NCI-H2171 treated with DMSO at 0.1 percent for 48 hours (cell line): ENCODE measurements at regions not wholly inside any gene's neighbourhood (a gene's known extent, or its start where the extent isn't known, plus 50 kb on each side); places are given as distances from the start of the nearest gene placed in this dataset.
A peak's percentile ranks its signal among the peaks of the same experiment; 100 is the strongest.

ENCODE experiments used
- DNase-seq: peaks from one replicate; lab custom pipeline; 2025; lab: John Stamatoyannopoulos, UW

- peak; percentile 80 for DNase-seq
Observed at GRCh38 chr16:11401161-11402050, 56.1 kb downstream of the RMI2 start.

- no peak for DNase-seq
Observed at GRCh38 chr16:11402051-11402744, 56.9 kb downstream of the RMI2 start.

- no peak for DNase-seq
Observed at GRCh38 chr16:11402745-11403533, 57.7 kb downstream of the RMI2 start.

GRCh38 chr16:11403534-11403795, 58.2 kb downstream of the RMI2 start:
- no peak for DNase-seq

GRCh38 chr16:11403920-11404319, 58.7 kb downstream of the RMI2 start:
- no peak for DNase-seq

GRCh38 chr16:11404603-11405002, 59.3 kb downstream of the RMI2 start:
- peak; percentile 72 for DNase-seq

GRCh38 chr16:11405331-11406176, 60.3 kb downstream of the RMI2 start:
- DNase-seq = no peak

GRCh38 chr16:11406177-11406560, 60.9 kb downstream of the RMI2 start:
- no peak for DNase-seq

- peak; percentile 86 for DNase-seq
Observed at GRCh38 chr16:11407047-11407982, 62.1 kb downstream of the RMI2 start.

- no peak for DNase-seq
Observed at GRCh38 chr16:11408216-11408615, 63.0 kb downstream of the RMI2 start.

GRCh38 chr16:11409398-11409797, 64.1 kb downstream of the RMI2 start:
- DNase-seq = no peak

GRCh38 chr16:11410376-11411058, 65.3 kb downstream of the RMI2 start:
- DNase-seq = peak; percentile 84

- DNase-seq = peak; percentile 91
Observed at GRCh38 chr16:11411059-11411550, 65.8 kb downstream of the RMI2 start.

GRCh38 chr16:11412175-11412904, 67.1 kb downstream of the RMI2 start:
- no peak for DNase-seq

- DNase-seq = no peak
Observed at GRCh38 chr16:11412965-11413887, 68.0 kb downstream of the RMI2 start.

- DNase-seq = no peak
Observed at GRCh38 chr16:11413907-11414595, 68.8 kb downstream of the RMI2 start.
